GM12865 (cell line): ENCODE measurements at regions not wholly inside any gene's neighbourhood (a gene's known extent, or its start where the extent isn't known, plus 50 kb on each side); places are given as distances from the start of the nearest gene placed in this dataset.
"Not testable (repeated sequence)": the region's sequence is repeated elsewhere in the genome, so short reads cannot be mapped to it uniquely, and the experiment has no call there.

Source experiments
- DNase-seq: peaks from one replicate; pipeline ENCODE4 v3.0.0; 2010; ENCODE audit warnings: low read depth
- H3K4me3 ChIP-seq: 2 replicates; pipeline ENCODE4 v1.5.1; 2011; ENCODE audit warnings: mild to moderate bottlenecking, low read depth, low read length, control low read depth
- TF ChIP-seq, protein P1 (sequence below): IDR thresholded peaks from 2 replicates; pipeline ENCODE4 v1.5.1; 2011; ENCODE audit warnings: low read length, control low read depth, low read depth, inconsistent platforms; ENCODE audit not compliant: insufficient read depth; ENCODE audit errors: missing control alignments

- not testable (repeated sequence) for H3K4me3 ChIP-seq, DNase-seq
Observed at GRCh38 chr3:198157231-198157868, 197.3 kb downstream of the LMLN start.

DNA sequence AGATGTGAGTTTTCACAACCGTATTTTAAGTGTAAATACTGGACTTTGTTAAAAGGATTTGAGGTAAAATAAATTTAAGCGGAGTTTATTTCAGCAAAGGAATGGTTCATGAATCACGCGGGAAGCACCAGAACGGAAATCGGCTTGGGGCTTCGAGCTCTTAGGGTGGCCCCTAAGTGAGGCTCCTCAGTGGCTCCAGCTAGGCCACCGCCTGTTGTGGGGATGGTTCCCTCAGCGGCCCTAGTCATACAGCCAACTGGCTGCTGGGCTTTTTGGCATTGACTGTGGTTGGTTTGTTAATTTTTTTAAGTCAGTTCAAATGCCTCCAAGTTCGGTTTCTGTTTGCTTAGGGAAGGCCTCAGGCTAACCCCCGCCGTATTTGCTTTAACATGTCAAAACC is 198.0 kb downstream of the LMLN start:
- DNase-seq, H3K4me3 ChIP-seq: not testable (repeated sequence)

DNA sequence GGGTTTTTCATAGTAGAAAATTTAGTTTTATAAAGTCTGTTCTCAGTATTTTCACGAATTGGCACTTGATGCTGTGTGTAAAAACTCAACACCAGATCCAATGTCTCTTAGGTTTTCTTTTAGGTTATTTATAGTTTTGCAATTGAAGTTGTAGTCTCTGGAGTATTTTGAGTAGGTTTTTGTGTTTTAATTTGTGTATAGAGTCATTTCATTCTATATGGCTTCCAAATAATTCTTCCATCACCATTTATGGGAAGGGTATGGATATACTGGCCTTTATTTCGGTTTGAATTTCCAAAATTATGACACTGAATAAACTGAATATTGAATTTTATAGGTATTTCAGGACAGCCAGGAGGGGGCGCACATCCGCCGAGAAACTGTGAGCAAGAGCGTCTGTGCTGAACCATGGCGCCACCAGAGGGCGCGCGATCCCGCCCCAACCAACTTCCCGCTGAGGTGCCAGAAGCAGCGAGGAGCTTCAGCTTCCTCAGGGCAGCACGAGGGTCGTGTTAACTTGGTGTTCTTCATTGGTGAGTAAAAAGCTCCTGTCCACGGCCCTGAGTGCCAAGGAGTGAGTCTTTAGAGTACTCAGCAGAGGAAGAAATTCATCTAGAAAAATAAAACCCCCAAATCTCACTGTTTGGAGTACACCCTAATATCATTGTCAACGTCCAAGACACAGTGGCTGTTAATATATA is 207.5 kb downstream of the LMLN start:
- not testable (repeated sequence) for H3K4me3 ChIP-seq
- peak; percentile 8 for DNase-seq
- TF ChIP-seq, protein P1, sequence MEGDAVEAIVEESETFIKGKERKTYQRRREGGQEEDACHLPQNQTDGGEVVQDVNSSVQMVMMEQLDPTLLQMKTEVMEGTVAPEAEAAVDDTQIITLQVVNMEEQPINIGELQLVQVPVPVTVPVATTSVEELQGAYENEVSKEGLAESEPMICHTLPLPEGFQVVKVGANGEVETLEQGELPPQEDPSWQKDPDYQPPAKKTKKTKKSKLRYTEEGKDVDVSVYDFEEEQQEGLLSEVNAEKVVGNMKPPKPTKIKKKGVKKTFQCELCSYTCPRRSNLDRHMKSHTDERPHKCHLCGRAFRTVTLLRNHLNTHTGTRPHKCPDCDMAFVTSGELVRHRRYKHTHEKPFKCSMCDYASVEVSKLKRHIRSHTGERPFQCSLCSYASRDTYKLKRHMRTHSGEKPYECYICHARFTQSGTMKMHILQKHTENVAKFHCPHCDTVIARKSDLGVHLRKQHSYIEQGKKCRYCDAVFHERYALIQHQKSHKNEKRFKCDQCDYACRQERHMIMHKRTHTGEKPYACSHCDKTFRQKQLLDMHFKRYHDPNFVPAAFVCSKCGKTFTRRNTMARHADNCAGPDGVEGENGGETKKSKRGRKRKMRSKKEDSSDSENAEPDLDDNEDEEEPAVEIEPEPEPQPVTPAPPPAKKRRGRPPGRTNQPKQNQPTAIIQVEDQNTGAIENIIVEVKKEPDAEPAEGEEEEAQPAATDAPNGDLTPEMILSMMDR, result peak; percentile 43

GRCh38 chr3:198170781-198171180 is 210.8 kb downstream of the LMLN start:
- H3K4me3 ChIP-seq, DNase-seq: not testable (repeated sequence)

- DNase-seq, H3K4me3 ChIP-seq: not testable (repeated sequence)
Observed at GRCh38 chr3:198173080-198173479, 213.1 kb downstream of the LMLN start.

DNA sequence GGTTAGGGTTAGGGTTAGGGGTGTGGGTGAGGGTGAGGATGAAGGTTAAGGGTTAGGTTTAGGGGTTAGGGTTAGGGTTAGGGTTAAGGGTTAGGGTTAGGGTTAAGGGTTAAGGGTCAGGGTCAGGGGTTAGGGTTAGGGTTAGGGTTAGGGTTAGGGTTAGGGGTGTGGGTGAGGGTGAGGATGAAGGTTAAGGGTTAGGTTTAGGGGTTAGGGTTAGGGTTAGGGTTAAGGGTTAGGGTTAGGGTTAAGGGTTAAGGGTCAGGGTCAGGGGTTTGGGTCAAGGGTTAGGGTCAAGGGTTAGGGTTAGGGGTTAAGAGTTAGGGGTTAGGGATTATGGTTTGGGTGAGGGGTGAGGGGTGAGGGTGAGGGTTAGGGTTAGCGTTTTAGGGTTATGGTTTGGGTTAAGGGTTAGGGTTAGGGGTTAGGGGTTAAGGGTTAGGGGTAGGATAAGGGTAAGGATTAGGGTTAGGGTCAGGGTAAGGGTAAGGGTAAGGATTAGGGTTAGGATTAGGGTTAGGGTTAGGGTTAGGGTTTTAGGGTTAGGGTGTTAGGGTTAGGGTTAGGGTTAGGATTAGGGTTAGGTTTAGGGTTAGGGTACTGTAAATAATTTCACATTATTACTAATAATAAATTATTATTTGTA is 214.0 kb downstream of the LMLN start:
- not testable (repeated sequence) for H3K4me3 ChIP-seq, DNase-seq
